ENCODE measurements at regions not wholly inside any gene's neighbourhood (a gene's known extent, or its start where the extent isn't known, plus 50 kb on each side); places are given as distances from the start of the nearest gene placed in this dataset.
A peak's percentile ranks its signal among the peaks of the same experiment; 100 is the strongest.

- POLR2A ChIA-PET, result no interaction called here
- no peak for DNase-seq
- H3K27me3 ChIP-seq (ENCODE audit: insufficient read depth, low read length, poor library complexity, severe bottlenecking), result no peaks in the 10 kb centered on the region
- H3K4me3 Mint-ChIP-seq, result no peak overlapping the region
- no peak overlapping the region for H3K4me3 ChIP-seq (ENCODE audit: low read length)
- H3K9me3 Mint-ChIP-seq, result peaks cover under 1 to 20% (median 7%) of the 10 kb centered on the region in 5 donors
- no peaks in the 10 kb centered on the region for H3K36me3 ChIP-seq (ENCODE audit: insufficient read depth, low read length)
- H3K9me3 ChIP-seq (ENCODE audit: low read length), result no peaks in the 10 kb centered on the region
- H3K27me3 Mint-ChIP-seq, result no peaks in the 10 kb centered on the region
- H3K4me1 Mint-ChIP-seq, result no peaks in the 10 kb centered on the region
- H3K27ac ChIP-seq (ENCODE audit: low read depth, low read length), result no peak overlapping the region
- H3K27ac Mint-ChIP-seq, result no peak overlapping the region
- H3K36me3 Mint-ChIP-seq, result no peaks in the 10 kb centered on the region
- CTCF ChIA-PET, result no interaction called here
- no peaks in the 10 kb centered on the region for H3K4me1 ChIP-seq (ENCODE audit: insufficient read depth, low read length)
Observed at GRCh38 chr18:4637876-4638275, 182.8 kb upstream of the DLGAP1 start.

GRCh38 chr18:4636967-4637366, 181.9 kb upstream of the DLGAP1 start:
- Histone ChIP-seq H3K9me3 (ENCODE audit: low read length) (no peaks in the 10 kb centered on the region), H3K4me3 (ENCODE audit: low read length) (no peak overlapping the region), H3K4me1 (ENCODE audit: insufficient read depth, low read length) (no peaks in the 10 kb centered on the region), H3K27ac (ENCODE audit: low read depth, low read length) (no peak overlapping the region), H3K36me3 (ENCODE audit: insufficient read depth, low read length) (no peaks in the 10 kb centered on the region), H3K27me3 (ENCODE audit: insufficient read depth, low read length, poor library complexity, severe bottlenecking) (no peaks in the 10 kb centered on the region)
- ChIA-PET CTCF (no interaction called here), POLR2A (no interaction called here)
- Mint-ChIP-seq H3K9me3 (peaks cover 2 to 26% (median 7%) of the 10 kb centered on the region in 5 donors), H3K36me3 (no peaks in the 10 kb centered on the region), H3K27ac (no peak overlapping the region), H3K27me3 (no peaks in the 10 kb centered on the region), H3K4me3 (no peak overlapping the region), H3K4me1 (no peaks in the 10 kb centered on the region)
- DNase-seq, result no peak

- no peaks in the 10 kb centered on the region for H3K4me1 Mint-ChIP-seq
- H3K27me3 Mint-ChIP-seq, result no peaks in the 10 kb centered on the region
- H3K4me1 ChIP-seq (ENCODE audit: insufficient read depth, low read length), result no peaks in the 10 kb centered on the region
- CTCF ChIA-PET, result no interaction called here
- DNase-seq, result no peak
- no peaks in the 10 kb centered on the region for H3K27me3 ChIP-seq (ENCODE audit: insufficient read depth, low read length, poor library complexity, severe bottlenecking)
- no peak overlapping the region for H3K4me3 Mint-ChIP-seq
- no peaks in the 10 kb centered on the region for H3K36me3 ChIP-seq (ENCODE audit: insufficient read depth, low read length)
- H3K27ac ChIP-seq (ENCODE audit: low read depth, low read length), result no peak overlapping the region
- H3K36me3 Mint-ChIP-seq, result no peaks in the 10 kb centered on the region
- peaks cover 3 to 48% (median 6%) of the 10 kb centered on the region in 5 donors for H3K9me3 Mint-ChIP-seq
- H3K9me3 ChIP-seq (ENCODE audit: low read length), result no peaks in the 10 kb centered on the region
- POLR2A ChIA-PET, result no interaction called here
- H3K27ac Mint-ChIP-seq, result no peak overlapping the region
- no peak overlapping the region for H3K4me3 ChIP-seq (ENCODE audit: low read length)
Observed at GRCh38 chr18:4631239-4631638, 176.1 kb upstream of the DLGAP1 start.

- Histone ChIP-seq H3K27ac (ENCODE audit: low read depth, low read length) (no peak overlapping the region), H3K36me3 (ENCODE audit: insufficient read depth, low read length) (no peaks in the 10 kb centered on the region), H3K4me1 (ENCODE audit: insufficient read depth, low read length) (no peaks in the 10 kb centered on the region), H3K9me3 (ENCODE audit: low read length) (no peaks in the 10 kb centered on the region), H3K4me3 (ENCODE audit: low read length) (no peak overlapping the region), H3K27me3 (ENCODE audit: insufficient read depth, low read length, poor library complexity, severe bottlenecking) (no peaks in the 10 kb centered on the region)
- no peaks in the 10 kb centered on the region for H3K4me1 Mint-ChIP-seq
- H3K27me3 Mint-ChIP-seq, result no peaks in the 10 kb centered on the region
- POLR2A ChIA-PET, result no interaction called here
- H3K4me3 Mint-ChIP-seq, result no peak overlapping the region
- no peak for DNase-seq
- peaks cover 2 to 26% (median 7%) of the 10 kb centered on the region in 5 donors for H3K9me3 Mint-ChIP-seq
- H3K27ac Mint-ChIP-seq, result no peak overlapping the region
- CTCF ChIA-PET, result no interaction called here
- H3K36me3 Mint-ChIP-seq, result no peaks in the 10 kb centered on the region
Observed at GRCh38 chr18:4605212-4605611, 150.1 kb upstream of the DLGAP1 start.

- no peaks in the 10 kb centered on the region for H3K4me1 Mint-ChIP-seq
- no peak overlapping the region for H3K27ac Mint-ChIP-seq
- H3K9me3 ChIP-seq (ENCODE audit: low read length), result no peaks in the 10 kb centered on the region
- H3K27ac ChIP-seq (ENCODE audit: low read depth, low read length), result no peak overlapping the region
- ChIA-PET CTCF (no interaction called here), POLR2A (no interaction called here)
- no peaks in the 10 kb centered on the region for H3K4me1 ChIP-seq (ENCODE audit: insufficient read depth, low read length)
- no peaks in the 10 kb centered on the region for H3K27me3 Mint-ChIP-seq
- H3K9me3 Mint-ChIP-seq, result peaks cover 2 to 35% (median 8%) of the 10 kb centered on the region in 5 donors
- no peak for DNase-seq
- H3K4me3 ChIP-seq (ENCODE audit: low read length), result no peak overlapping the region
- H3K36me3 ChIP-seq (ENCODE audit: insufficient read depth, low read length), result no peaks in the 10 kb centered on the region
- no peak overlapping the region for H3K4me3 Mint-ChIP-seq
- no peaks in the 10 kb centered on the region for H3K27me3 ChIP-seq (ENCODE audit: insufficient read depth, low read length, poor library complexity, severe bottlenecking)
- no peaks in the 10 kb centered on the region for H3K36me3 Mint-ChIP-seq
Observed at GRCh38 chr18:4603955-4604354, 148.8 kb upstream of the DLGAP1 start.

- no peaks in the 10 kb centered on the region for H3K27me3 ChIP-seq (ENCODE audit: insufficient read depth, low read length, poor library complexity, severe bottlenecking)
Observed at GRCh38 chr18:4599312-4599711, 144.2 kb upstream of the DLGAP1 start.

GRCh38 chr18:4597301-4597700, 142.2 kb upstream of the DLGAP1 start:
- Histone ChIP-seq H3K4me1 (ENCODE audit: insufficient read depth, low read length) (no peaks in the 10 kb centered on the region), H3K36me3 (ENCODE audit: insufficient read depth, low read length) (no peaks in the 10 kb centered on the region), H3K9me3 (ENCODE audit: low read length) (no peaks in the 10 kb centered on the region), H3K4me3 (ENCODE audit: low read length) (no peak overlapping the region), H3K27me3 (ENCODE audit: insufficient read depth, low read length, poor library complexity, severe bottlenecking) (no peaks in the 10 kb centered on the region), H3K27ac (ENCODE audit: low read depth, low read length) (no peak overlapping the region)
- DNase-seq, result no peak
- POLR2A ChIA-PET, result no interaction called here
- H3K9me3 Mint-ChIP-seq, result peaks cover 2 to 32% (median 15%) of the 10 kb centered on the region in 5 donors
- no peaks in the 10 kb centered on the region for H3K4me1 Mint-ChIP-seq
- no peak overlapping the region for H3K27ac Mint-ChIP-seq
- CTCF ChIA-PET, result no interaction called here
- H3K27me3 Mint-ChIP-seq, result no peaks in the 10 kb centered on the region
- no peaks in the 10 kb centered on the region for H3K36me3 Mint-ChIP-seq
- no peak overlapping the region for H3K4me3 Mint-ChIP-seq

More at GRCh38 chr18:4599312-4599711, 144.2 kb upstream of the DLGAP1 start:
- CTCF ChIA-PET, result no interaction called here
- peak overlapping the region in 1 of 8 donors; percentile 14 for H3K27ac Mint-ChIP-seq
- no peaks in the 10 kb centered on the region for H3K36me3 Mint-ChIP-seq
- no peak overlapping the region for H3K27ac ChIP-seq (ENCODE audit: low read depth, low read length)
- H3K9me3 ChIP-seq (ENCODE audit: low read length), result no peaks in the 10 kb centered on the region
- H3K4me3 Mint-ChIP-seq, result no peak overlapping the region
- H3K4me1 ChIP-seq (ENCODE audit: insufficient read depth, low read length), result no peaks in the 10 kb centered on the region
- no peak overlapping the region for H3K4me3 ChIP-seq (ENCODE audit: low read length)
- DNase-seq, result no peak
- H3K9me3 Mint-ChIP-seq, result peaks cover 2 to 36% (median 11%) of the 10 kb centered on the region in 5 donors
- H3K27me3 Mint-ChIP-seq, result no peaks in the 10 kb centered on the region
- H3K4me1 Mint-ChIP-seq, result no peaks in the 10 kb centered on the region
- POLR2A ChIA-PET, result no interaction called here
- no peaks in the 10 kb centered on the region for H3K36me3 ChIP-seq (ENCODE audit: insufficient read depth, low read length)

GRCh38 chr18:4593895-4594294, 138.8 kb upstream of the DLGAP1 start:
- peaks cover 2 to 19% (median 12%) of the 10 kb centered on the region in 5 donors for H3K9me3 Mint-ChIP-seq
- no peaks in the 10 kb centered on the region for H3K9me3 ChIP-seq (ENCODE audit: low read length)
- no peaks in the 10 kb centered on the region for H3K27me3 Mint-ChIP-seq
- no peak overlapping the region for H3K4me3 Mint-ChIP-seq
- no peak for DNase-seq
- H3K36me3 Mint-ChIP-seq, result no peaks in the 10 kb centered on the region
- no peaks in the 10 kb centered on the region for H3K36me3 ChIP-seq (ENCODE audit: insufficient read depth, low read length)
- POLR2A ChIA-PET, result no interaction called here
- no peaks in the 10 kb centered on the region for H3K27me3 ChIP-seq (ENCODE audit: insufficient read depth, low read length, poor library complexity, severe bottlenecking)
- H3K4me1 ChIP-seq (ENCODE audit: insufficient read depth, low read length), result no peaks in the 10 kb centered on the region
- H3K4me1 Mint-ChIP-seq, result no peaks in the 10 kb centered on the region
- no peak overlapping the region for H3K4me3 ChIP-seq (ENCODE audit: low read length)
- H3K27ac ChIP-seq (ENCODE audit: low read depth, low read length), result no peak overlapping the region
- no peak overlapping the region for H3K27ac Mint-ChIP-seq
- CTCF ChIA-PET, result no interaction called here

GRCh38 chr18:4593459-4593858, 138.4 kb upstream of the DLGAP1 start:
- no peaks in the 10 kb centered on the region for H3K4me1 ChIP-seq (ENCODE audit: insufficient read depth, low read length)
- DNase-seq, result no peak
- Mint-ChIP-seq H3K9me3 (peaks cover 2 to 19% (median 11%) of the 10 kb centered on the region in 5 donors), H3K36me3 (no peaks in the 10 kb centered on the region), H3K4me3 (no peak overlapping the region), H3K27me3 (no peaks in the 10 kb centered on the region), H3K27ac (no peak overlapping the region), H3K4me1 (no peaks in the 10 kb centered on the region)
- no peaks in the 10 kb centered on the region for H3K36me3 ChIP-seq (ENCODE audit: insufficient read depth, low read length)
- CTCF ChIA-PET, result no interaction called here
- POLR2A ChIA-PET, result no interaction called here
- H3K4me3 ChIP-seq (ENCODE audit: low read length), result no peak overlapping the region
- no peak overlapping the region for H3K27ac ChIP-seq (ENCODE audit: low read depth, low read length)
- no peaks in the 10 kb centered on the region for H3K9me3 ChIP-seq (ENCODE audit: low read length)
- no peaks in the 10 kb centered on the region for H3K27me3 ChIP-seq (ENCODE audit: insufficient read depth, low read length, poor library complexity, severe bottlenecking)
